PFSK-1 (cell line): ENCODE measurements at regions not wholly inside any gene's neighbourhood (a gene's known extent, or its start where the extent isn't known, plus 50 kb on each side); places are given as distances from the start of the nearest gene placed in this dataset.

Experiments
- POLR2AphosphoS5 ChIP-seq: IDR thresholded peaks from 2 replicates; pipeline ENCODE4 v1.6.1; 2012; ENCODE audit warnings: low read depth, mild to moderate bottlenecking, control low read depth, low read length, moderate library complexity
- REST ChIP-seq, 2 experiments: IDR thresholded peaks; 2 replicates each; pipeline versions ENCODE4 v1.6.1 to v1.8.0; 2011 to 2012; ENCODE audit warnings: low read depth in 2 of 2, low read length in 2 of 2, control low read depth in 1 of 2, inconsistent platforms in 1 of 2, mild to moderate bottlenecking in 1 of 2, moderate library complexity in 1 of 2; ENCODE audit not compliant: insufficient read depth in 1 of 2
- SIN3A ChIP-seq: IDR thresholded peaks from 2 replicates; pipeline ENCODE4 v1.6.1; 2012; ENCODE audit warnings: mild to moderate bottlenecking, low read length, moderate library complexity, borderline replicate concordance; ENCODE audit not compliant: insufficient read depth
- TAF1 ChIP-seq: IDR thresholded peaks from 2 replicates; pipeline ENCODE4 v1.6.1; 2012; ENCODE audit warnings: low read length, control low read depth, borderline replicate concordance; ENCODE audit not compliant: insufficient read depth

- TF ChIP-seq REST (IDR thresholded peaks at IDR 0.05; ENCODE audit: insufficient read depth in 1 of 2, low read depth in 2 of 2, low read length in 2 of 2) (no peak), POLR2AphosphoS5 (no peak), TAF1 (no peak), SIN3A (no peak)
Measured at GRCh38 chr2:186036862-186037449, 298.4 kb downstream of the FSIP2 start.
